Astrocyte of the hippocampus (primary cell): ENCODE measurements at regions not wholly inside any gene's neighbourhood (a gene's known extent, or its start where the extent isn't known, plus 50 kb on each side); places are given as distances from the start of the nearest gene placed in this dataset.

Experiments used
- DNase-seq: peaks from one replicate; pipeline ENCODE4 v3.0.0; 2011; ENCODE audit warnings: low read depth, low spot score

- DNase-seq, result no peak
These were observed 950.2 kb downstream of the CDH11 start for GRCh38 chr16:64171632-64172031.

- DNase-seq, result no peak
These were observed 953.5 kb downstream of the CDH11 start for GRCh38 chr16:64168371-64168770.

DNA sequence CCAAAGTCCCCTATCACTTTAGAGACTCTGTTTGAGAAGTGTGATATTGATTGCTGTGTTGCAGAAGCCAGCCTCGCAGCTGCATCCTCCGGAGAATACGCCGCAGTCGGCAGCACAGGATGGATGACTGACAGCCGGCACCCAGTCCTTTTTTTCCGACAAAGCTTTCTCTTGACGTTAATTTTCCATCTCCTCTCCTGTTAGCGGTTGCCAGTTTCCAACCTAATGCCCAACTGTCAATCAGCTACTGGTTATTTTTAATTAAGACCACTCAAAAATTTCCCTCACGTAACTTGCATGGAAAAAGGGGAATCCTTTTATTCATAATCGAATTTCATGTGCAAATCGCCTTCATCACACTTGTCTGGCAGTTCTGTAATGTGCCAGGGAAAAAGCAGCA is 953.9 kb downstream of the CDH11 start:
- DNase-seq, result no peak

GRCh38 chr16:64165368-64165767 is 956.5 kb downstream of the CDH11 start:
- DNase-seq, result no peak

GRCh38 chr16:64162613-64163375 is 959.1 kb downstream of the CDH11 start:
- no peak for DNase-seq

DNA sequence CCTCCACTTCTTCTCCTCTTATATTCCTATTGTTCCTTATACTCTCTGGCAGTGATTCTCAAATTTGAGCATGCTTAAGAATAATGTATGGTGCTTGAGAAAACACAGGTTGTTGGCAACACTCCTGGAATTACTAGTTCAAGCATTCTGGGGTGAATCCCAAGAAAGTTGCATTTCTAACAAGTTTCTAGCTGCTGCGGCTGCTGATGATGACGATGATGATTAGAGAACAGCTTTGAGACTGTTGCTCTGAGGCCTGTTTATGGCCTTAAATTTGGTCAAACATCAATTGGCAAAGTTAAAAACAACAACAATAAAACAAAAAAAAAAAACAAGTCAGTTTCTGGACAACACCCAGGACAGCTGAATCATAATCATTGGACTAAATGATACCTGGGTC is 961.9 kb downstream of the CDH11 start:
- DNase-seq, result peak; percentile 13

GRCh38 chr16:64158941-64159588 is 962.8 kb downstream of the CDH11 start:
- no peak for DNase-seq

DNA sequence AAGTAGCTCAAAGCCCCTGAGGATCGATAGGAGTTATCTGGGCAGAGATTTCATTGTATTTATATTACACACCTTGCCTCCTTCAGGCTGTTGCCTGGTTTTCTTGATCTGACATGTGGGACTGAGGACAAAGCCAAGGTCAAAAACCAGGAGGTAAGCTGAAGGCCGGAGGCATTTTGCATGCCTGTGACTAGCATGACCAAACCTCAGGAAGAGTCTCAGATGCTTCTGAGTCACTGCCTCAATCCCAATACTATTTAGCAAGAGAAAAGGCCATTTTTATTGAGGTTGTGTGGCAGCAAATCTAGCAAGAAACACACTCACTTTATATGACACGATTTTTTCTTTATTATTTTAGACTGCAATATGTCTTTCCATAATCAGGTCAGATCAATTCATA is 968.1 kb downstream of the CDH11 start:
- no peak for DNase-seq

- DNase-seq, result no peak
These were observed 969.7 kb downstream of the CDH11 start for GRCh38 chr16:64151990-64152767.

DNA sequence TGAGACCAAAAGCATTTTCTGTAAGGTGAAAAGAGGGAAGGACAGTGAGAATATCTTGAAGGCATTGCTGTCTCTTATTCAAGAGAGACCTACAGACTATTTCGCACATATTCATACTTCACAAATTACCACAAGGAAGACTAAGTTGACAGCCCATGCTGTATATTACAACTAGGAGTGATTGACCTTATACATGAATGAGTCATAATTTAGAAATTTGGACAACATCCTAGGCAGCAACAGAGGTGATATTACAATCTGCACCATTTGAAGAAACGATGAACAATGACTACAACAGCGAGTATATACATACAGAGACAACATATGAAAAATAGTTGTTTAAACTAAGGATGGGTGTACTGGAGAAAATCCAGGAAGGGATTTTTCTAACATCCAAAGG is 971.7 kb downstream of the CDH11 start:
- DNase-seq, result no peak

DNA sequence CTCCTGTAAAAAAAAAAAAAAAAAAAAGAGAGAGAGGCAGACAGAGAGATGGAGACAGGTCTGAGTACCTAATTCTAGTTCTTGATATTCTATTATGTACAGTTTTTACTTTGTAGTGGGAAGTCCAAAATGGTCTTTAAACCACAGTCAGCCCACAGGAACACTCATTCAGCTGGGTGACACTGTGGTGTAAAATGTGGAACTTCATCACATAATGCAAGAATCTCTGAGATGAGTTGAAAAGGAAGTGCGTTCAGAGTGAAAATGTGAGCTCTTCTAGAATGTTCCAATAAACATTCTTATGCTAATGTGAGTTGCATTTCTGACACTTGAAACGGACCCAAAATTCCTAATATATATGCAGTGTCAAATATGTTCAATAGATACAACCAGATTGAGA is 972.1 kb downstream of the CDH11 start:
- no peak for DNase-seq

DNA sequence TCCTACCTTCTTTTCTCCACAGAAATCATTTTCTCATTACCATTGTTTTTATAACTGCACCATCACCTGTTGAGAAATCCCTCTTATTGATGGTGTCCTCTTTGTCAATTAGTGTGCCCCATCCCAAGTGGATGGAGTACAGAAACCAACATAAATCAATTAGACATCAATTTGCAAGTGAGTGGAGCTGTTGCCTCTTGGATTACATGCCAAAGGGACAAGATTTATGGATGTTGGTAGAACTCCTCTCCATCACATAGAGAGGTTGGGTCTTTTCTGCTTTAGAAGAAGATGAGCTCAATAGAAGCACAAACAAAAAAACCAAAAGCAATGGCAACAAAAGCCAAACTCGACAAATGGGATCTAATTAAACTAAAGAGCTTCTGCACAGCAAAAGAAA is 973.5 kb downstream of the CDH11 start:
- no peak for DNase-seq

GRCh38 chr16:64147941-64148340 is 973.9 kb downstream of the CDH11 start:
- DNase-seq, result no peak

DNA sequence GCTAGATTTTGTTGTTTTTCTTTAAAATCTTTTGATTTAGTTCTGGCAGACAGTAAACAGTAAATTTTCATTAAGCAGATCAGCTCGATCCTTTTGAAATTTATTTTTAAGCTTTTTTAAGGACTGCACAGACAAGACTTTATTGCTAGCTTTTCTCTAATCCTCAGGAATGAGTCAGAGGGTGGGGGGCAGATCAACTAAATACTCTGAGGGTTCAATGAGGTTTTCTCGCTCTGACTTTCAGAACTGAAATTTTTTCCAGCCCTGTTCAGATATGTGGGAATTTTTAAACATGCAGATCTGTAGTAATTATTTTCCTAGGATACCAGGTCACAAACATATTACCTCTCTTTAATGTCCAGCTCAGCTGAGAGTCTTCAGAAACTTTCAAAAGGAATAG is 977.2 kb downstream of the CDH11 start:
- no peak for DNase-seq

DNA sequence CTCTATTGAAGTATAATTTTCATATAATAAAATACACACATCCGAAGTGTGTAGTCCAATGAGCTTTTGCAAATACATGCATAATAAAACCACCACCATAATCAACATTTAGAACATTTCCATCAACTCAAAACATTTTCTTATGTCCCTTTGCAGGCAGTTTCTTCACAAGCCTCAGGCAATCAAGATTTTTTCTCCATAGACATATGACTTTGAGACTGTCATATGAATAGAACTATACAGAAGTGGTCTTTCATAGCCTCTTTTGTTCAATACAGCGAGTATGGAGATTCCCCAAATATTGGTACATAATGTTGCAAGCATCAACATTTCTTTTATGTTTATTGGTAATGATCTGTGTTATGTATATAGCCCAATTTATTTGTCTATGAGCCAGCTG is 983.2 kb downstream of the CDH11 start:
- no peak for DNase-seq

DNA sequence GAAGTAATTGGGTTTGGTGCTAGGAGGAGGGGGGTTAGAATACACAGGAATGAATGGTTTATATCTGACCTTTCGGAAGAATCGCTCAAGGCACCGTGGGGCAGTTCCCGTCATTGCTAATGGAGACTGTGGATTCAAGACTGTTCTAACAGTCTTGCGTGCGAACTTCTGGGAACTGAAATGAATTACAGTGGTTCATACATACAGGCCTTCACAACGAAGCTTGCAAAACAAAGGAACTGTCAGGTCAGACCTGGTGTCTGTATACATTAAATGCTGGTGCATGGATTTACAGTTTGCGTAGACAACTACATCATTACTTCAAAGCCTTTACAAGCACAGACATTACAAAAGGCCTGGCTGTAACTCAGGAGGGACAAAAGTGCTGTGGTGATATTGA is 983.9 kb downstream of the CDH11 start:
- DNase-seq, result no peak

GRCh38 chr16:64136743-64137142 is 985.1 kb downstream of the CDH11 start:
- DNase-seq, result no peak

- DNase-seq, result no peak
These were observed 985.5 kb downstream of the CDH11 start for GRCh38 chr16:64136314-64136713.

DNA sequence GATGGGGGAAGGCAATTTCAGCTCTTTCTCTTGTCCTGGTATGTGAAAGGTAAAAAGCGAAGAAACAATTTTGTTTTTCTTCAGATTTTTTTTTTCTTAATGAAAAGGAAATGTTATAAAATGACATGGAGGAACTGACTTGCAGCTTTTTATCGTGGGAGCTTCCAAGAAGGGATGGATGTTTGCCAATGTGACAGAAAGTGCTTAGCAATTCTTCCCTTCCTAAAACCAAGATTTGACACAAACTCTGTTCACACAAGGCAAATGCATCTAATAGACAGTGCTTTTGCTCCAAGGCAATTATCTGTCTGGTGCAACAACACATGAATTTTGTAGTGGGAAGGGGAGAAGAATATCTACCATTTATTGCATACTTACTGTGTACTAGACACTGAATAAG is 988.5 kb downstream of the CDH11 start:
- no peak for DNase-seq

- DNase-seq, result no peak
These were observed 989.0 kb downstream of the CDH11 start for GRCh38 chr16:64132759-64133361.

DNA sequence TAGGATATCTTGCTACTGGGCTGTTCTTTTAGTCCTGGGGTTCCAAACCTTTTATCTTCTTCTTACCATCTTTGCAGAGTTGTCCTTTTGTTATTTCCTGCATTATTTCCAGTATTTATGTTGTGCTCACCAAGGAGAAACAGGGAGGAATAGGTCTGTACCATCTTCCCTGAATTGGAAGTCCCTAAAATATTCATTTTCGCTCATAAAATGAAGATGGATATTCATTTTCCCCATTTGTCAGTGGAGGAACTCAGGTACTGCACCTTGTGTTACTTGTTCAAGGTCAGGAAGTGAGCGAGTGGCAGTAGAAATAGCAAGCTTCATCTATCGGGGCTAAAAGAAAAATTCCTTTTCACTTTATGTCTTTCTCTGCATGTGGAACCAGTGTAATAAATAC is 989.7 kb downstream of the CDH11 start:
- no peak for DNase-seq

DNA sequence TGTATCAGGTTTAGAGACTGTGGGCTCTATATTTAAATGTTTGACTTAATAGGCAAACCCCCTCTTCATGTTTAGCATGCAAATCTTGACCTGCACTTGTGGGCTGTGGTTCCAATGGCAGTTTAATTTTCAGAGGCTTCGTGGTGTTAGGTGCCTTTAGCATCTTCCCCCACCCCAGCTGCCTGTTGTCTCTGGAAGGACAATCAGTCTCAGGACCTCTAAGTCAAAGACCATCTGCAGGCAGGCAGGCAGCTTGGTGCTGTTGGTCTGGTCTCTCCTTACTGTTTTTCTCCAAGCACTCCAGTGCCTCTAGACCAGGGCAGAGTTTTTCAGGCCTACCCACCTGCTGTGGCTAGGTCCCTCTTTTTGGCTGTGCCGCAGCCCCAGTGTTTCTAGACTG is 990.4 kb downstream of the CDH11 start:
- DNase-seq, result no peak
